PC-3 (cell line): ENCODE measurements at regions not wholly inside any gene's neighbourhood (a gene's known extent, or its start where the extent isn't known, plus 50 kb on each side); places are given as distances from the start of the nearest gene placed in this dataset.

Experiments
- EZH2 ChIP-seq: fragments of 300-600 bp; sonication (generic); IDR thresholded peaks from one replicate; pipeline ENCODE4 v1.6.1; 2017; ENCODE audit warnings: antibody characterized with exemption, mild to moderate bottlenecking, low read length; ENCODE audit not compliant: unreplicated experiment
- TF ChIP-seq, protein P1 (sequence below): fragments of 300-600 bp; sonication (generic); conservative IDR thresholded peaks from 2 replicates; pipeline ENCODE4 v1.5.1; 2017; ENCODE audit warnings: antibody characterized with exemption, low read depth, mild to moderate bottlenecking, low read length

DNA sequence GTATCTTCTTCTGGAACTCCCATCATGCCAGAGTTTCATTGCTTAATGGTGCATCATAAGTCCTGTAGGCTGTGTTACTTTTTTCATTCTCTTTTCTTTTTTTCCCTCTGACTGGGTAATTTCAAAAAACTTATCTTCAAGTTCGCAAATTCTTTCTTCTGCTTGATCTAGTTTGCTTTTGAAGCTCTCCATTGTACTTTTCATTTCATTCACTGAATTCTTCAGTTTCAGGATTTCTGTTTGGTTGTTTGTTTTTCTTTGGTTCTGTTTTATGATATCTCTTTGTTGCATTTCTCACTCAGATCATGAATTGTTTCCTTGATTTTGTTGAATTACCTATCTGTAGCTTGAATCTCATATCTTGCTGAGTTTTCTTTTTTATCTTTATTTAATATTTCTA lies 83.3 kb upstream of the PRMT8 start:
- no peak for TF ChIP-seq EZH2
- TF ChIP-seq, protein P1, sequence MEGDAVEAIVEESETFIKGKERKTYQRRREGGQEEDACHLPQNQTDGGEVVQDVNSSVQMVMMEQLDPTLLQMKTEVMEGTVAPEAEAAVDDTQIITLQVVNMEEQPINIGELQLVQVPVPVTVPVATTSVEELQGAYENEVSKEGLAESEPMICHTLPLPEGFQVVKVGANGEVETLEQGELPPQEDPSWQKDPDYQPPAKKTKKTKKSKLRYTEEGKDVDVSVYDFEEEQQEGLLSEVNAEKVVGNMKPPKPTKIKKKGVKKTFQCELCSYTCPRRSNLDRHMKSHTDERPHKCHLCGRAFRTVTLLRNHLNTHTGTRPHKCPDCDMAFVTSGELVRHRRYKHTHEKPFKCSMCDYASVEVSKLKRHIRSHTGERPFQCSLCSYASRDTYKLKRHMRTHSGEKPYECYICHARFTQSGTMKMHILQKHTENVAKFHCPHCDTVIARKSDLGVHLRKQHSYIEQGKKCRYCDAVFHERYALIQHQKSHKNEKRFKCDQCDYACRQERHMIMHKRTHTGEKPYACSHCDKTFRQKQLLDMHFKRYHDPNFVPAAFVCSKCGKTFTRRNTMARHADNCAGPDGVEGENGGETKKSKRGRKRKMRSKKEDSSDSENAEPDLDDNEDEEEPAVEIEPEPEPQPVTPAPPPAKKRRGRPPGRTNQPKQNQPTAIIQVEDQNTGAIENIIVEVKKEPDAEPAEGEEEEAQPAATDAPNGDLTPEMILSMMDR: no peak
